ENCODE measurements at regions not wholly inside any gene's neighbourhood (a gene's known extent, or its start where the extent isn't known, plus 50 kb on each side); places are given as distances from the start of the nearest gene placed in this dataset.

DNA sequence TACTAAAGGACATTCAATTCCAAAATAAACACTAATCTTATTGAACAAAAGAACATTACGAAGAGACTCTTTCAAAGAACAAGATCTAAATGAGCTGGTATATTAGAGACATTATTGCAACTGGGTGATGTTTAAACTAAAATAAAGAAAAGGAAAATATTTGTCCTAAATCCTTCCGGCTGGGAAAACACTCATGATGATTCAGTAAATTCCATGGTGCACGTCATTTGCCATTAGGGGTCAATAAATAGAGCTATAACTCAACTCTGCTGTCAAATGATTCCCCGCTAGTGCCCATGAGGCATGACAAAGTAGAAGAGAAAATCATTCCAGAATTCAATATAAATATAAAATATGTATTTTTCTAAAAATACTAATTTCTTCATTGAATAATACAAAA lies 565.5 kb upstream of the TUSC1 start:
- Histone ChIP-seq H2AFZ (ENCODE audit: low read length) (no peak overlapping the region), H4K8ac (ENCODE audit: low read depth, low read length) (no peak overlapping the region), H3K4me2 (ENCODE audit: insufficient read depth, low read length, poor library complexity, severe bottlenecking) (no peak overlapping the region), H3K79me1 (ENCODE audit: low read depth, low read length) (no peaks in the 10 kb centered on the region), H2BK15ac (ENCODE audit: low read length) (no peak overlapping the region), H3K23ac (ENCODE audit: low read depth, low read length, poor library complexity) (no peak overlapping the region), H3K9ac (ENCODE audit: low read depth, low read length, poor library complexity) (no peak overlapping the region), H2BK120ac (ENCODE audit: low read depth, low read length) (no peak overlapping the region), H2BK12ac (ENCODE audit: low read length) (no peak overlapping the region), H3K4me3 (ENCODE audit: low read length in 2 of 2) (no peak overlapping the region), H4K91ac (ENCODE audit: low read depth, low read length, poor library complexity) (no peak overlapping the region), H3K27me3 (ENCODE audit: control insufficient read depth in 3 of 3, insufficient read depth in 3 of 3, low read depth in 1 of 3, low read length in 3 of 3) (no peaks in the 10 kb centered on the region), H3K36me3 (replicated peaks in 1 of 2; ENCODE audit: control insufficient read depth in 2 of 2, insufficient read depth in 2 of 2, low read length in 2 of 2) (no peaks in the 10 kb centered on the region), H3K18ac (ENCODE audit: low read length) (no peak overlapping the region), H3K4me1 (ENCODE audit: control insufficient read depth in 2 of 2, insufficient read depth in 1 of 2, low read depth in 1 of 2, low read length in 2 of 2) (no peaks in the 10 kb centered on the region), H3K27ac (replicated peaks; ENCODE audit: low read length) (no peak overlapping the region), H2AK5ac (ENCODE audit: low read depth, low read length) (no peak overlapping the region), H3K4ac (ENCODE audit: low read length) (no peak overlapping the region), H3K14ac (ENCODE audit: low read length) (no peak overlapping the region), H3K9me3 (replicated peaks in 1 of 2; ENCODE audit: control insufficient read depth in 2 of 2, insufficient read depth in 1 of 2, low read depth in 1 of 2, low read length in 2 of 2) (no peaks in the 10 kb centered on the region), H2BK5ac (ENCODE audit: low read length) (no peak overlapping the region)
- no peak for DNase-seq (ENCODE audit: low spot score)
- WGBS, 2 donors (ENCODE audit: extremely low coverage in 2 of 2, insufficient read length in 2 of 2, insufficient replicate concordance in 1 of 2): no CpG with 5 or more reads among the region's 4 CpGs

DNA sequence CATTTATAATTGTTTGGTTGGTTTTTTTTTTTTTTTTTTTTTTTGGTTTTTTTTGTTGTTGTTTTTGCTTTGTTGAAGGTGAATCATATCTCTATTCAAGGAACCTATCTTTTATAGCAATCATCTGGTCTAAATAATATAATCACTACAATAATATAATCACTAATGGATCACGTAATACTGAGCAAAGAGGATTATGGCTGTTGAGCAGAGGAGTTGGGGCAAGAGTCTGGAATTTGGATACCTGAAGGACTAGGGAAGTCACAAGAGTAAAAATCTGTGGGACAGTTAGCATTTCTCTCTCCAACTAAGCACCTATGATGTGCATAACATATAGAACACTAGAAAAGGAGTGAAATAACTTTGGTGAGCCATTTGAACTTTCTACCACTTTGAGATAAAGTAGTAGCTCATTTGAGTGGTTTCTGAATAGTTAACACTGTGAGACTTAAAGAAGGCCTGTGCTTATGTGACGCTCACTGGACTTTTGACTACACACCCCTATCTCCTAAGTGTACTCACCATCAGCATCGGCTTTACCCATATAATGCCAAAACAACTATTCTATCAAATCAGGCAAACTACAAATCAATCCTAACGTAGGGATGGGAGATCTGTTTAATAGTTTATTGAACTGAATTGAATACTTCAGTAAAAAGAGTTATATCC lies 564.9 kb upstream of the TUSC1 start:
- H2BK15ac ChIP-seq (ENCODE audit: low read length): no peak overlapping the region
- H3K18ac ChIP-seq (ENCODE audit: low read length): no peak overlapping the region
- H2AK5ac ChIP-seq (ENCODE audit: low read depth, low read length): no peak overlapping the region
- no peaks in the 10 kb centered on the region for H3K9me3 ChIP-seq (replicated peaks in 1 of 2; ENCODE audit: control insufficient read depth in 2 of 2, insufficient read depth in 1 of 2, low read depth in 1 of 2, low read length in 2 of 2)
- no peak overlapping the region for H3K9ac ChIP-seq (ENCODE audit: low read depth, low read length, poor library complexity)
- no peak overlapping the region for H3K23ac ChIP-seq (ENCODE audit: low read depth, low read length, poor library complexity)
- no peak overlapping the region for H3K27ac ChIP-seq (replicated peaks; ENCODE audit: low read length)
- H3K36me3 ChIP-seq (replicated peaks in 1 of 2; ENCODE audit: control insufficient read depth in 2 of 2, insufficient read depth in 2 of 2, low read length in 2 of 2): no peaks in the 10 kb centered on the region
- no peaks in the 10 kb centered on the region for H3K4me1 ChIP-seq (ENCODE audit: control insufficient read depth in 2 of 2, insufficient read depth in 1 of 2, low read depth in 1 of 2, low read length in 2 of 2)
- H2BK12ac ChIP-seq (ENCODE audit: low read length): no peak overlapping the region
- H2AFZ ChIP-seq (ENCODE audit: low read length): no peak overlapping the region
- no peak overlapping the region for H3K4ac ChIP-seq (ENCODE audit: low read length)
- H3K27me3 ChIP-seq (ENCODE audit: control insufficient read depth in 3 of 3, insufficient read depth in 3 of 3, low read depth in 1 of 3, low read length in 3 of 3): no peaks in the 10 kb centered on the region
- H3K14ac ChIP-seq (ENCODE audit: low read length): no peak overlapping the region
- no peak overlapping the region for H4K91ac ChIP-seq (ENCODE audit: low read depth, low read length, poor library complexity)
- DNase-seq (ENCODE audit: low spot score): no peak
- no CpG with 5 or more reads among the region's 4 CpGs for WGBS, 2 donors (ENCODE audit: extremely low coverage in 2 of 2, insufficient read length in 2 of 2, insufficient replicate concordance in 1 of 2)
- H2BK5ac ChIP-seq (ENCODE audit: low read length): no peak overlapping the region
- no peak overlapping the region for H2BK120ac ChIP-seq (ENCODE audit: low read depth, low read length)
- H4K8ac ChIP-seq (ENCODE audit: low read depth, low read length): no peak overlapping the region
- no peak overlapping the region for H3K4me2 ChIP-seq (ENCODE audit: insufficient read depth, low read length, poor library complexity, severe bottlenecking)
- H3K4me3 ChIP-seq (ENCODE audit: low read length in 2 of 2): no peak overlapping the region
- H3K79me1 ChIP-seq (ENCODE audit: low read depth, low read length): no peaks in the 10 kb centered on the region

DNA sequence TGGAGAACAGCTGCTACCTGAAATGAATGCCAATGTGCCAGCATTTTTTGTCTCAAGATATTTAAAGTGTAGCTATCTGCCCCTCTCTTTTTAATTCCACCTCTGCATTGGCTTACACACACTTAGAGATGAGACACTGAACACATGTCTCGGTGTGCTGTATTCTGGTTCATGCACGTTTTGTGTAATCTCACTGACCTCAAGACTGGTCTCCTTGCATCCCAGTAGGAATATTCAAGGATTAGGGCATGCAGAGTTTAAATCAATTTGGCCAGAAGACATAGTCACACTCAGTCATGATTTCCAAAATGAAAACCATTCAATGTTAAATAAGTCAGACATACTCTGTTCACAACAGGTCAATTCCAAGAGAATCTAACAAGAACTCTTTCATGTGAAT lies 561.8 kb upstream of the TUSC1 start:
- no peaks in the 10 kb centered on the region for H3K79me1 ChIP-seq (ENCODE audit: low read depth, low read length)
- H3K9ac ChIP-seq (ENCODE audit: low read depth, low read length, poor library complexity): no peak overlapping the region
- H2AK5ac ChIP-seq (ENCODE audit: low read depth, low read length): no peak overlapping the region
- H3K14ac ChIP-seq (ENCODE audit: low read length): no peak overlapping the region
- no peak overlapping the region for H2AFZ ChIP-seq (ENCODE audit: low read length)
- H3K4me2 ChIP-seq (ENCODE audit: insufficient read depth, low read length, poor library complexity, severe bottlenecking): no peak overlapping the region
- no peak for DNase-seq (ENCODE audit: low spot score)
- H3K4me3 ChIP-seq (ENCODE audit: low read length in 2 of 2): no peak overlapping the region
- H3K4ac ChIP-seq (ENCODE audit: low read length): no peak overlapping the region
- no peaks in the 10 kb centered on the region for H3K36me3 ChIP-seq (replicated peaks in 1 of 2; ENCODE audit: control insufficient read depth in 2 of 2, insufficient read depth in 2 of 2, low read length in 2 of 2)
- no peaks in the 10 kb centered on the region for H3K27me3 ChIP-seq (ENCODE audit: control insufficient read depth in 3 of 3, insufficient read depth in 3 of 3, low read depth in 1 of 3, low read length in 3 of 3)
- H2BK120ac ChIP-seq (ENCODE audit: low read depth, low read length): no peak overlapping the region
- H3K27ac ChIP-seq (replicated peaks; ENCODE audit: low read length): no peak overlapping the region
- no peak overlapping the region for H4K8ac ChIP-seq (ENCODE audit: low read depth, low read length)
- H3K18ac ChIP-seq (ENCODE audit: low read length): no peak overlapping the region
- H2BK12ac ChIP-seq (ENCODE audit: low read length): no peak overlapping the region
- no peak overlapping the region for H2BK5ac ChIP-seq (ENCODE audit: low read length)
- no peak overlapping the region for H3K23ac ChIP-seq (ENCODE audit: low read depth, low read length, poor library complexity)
- no CpG with 5 or more reads among the region's 2 CpGs for WGBS, 2 donors (ENCODE audit: extremely low coverage in 2 of 2, insufficient read length in 2 of 2, insufficient replicate concordance in 1 of 2)
- H3K4me1 ChIP-seq (ENCODE audit: control insufficient read depth in 2 of 2, insufficient read depth in 1 of 2, low read depth in 1 of 2, low read length in 2 of 2): no peaks in the 10 kb centered on the region
- H2BK15ac ChIP-seq (ENCODE audit: low read length): no peak overlapping the region
- H3K9me3 ChIP-seq (replicated peaks in 1 of 2; ENCODE audit: control insufficient read depth in 2 of 2, insufficient read depth in 1 of 2, low read depth in 1 of 2, low read length in 2 of 2): no peaks in the 10 kb centered on the region
- no peak overlapping the region for H4K91ac ChIP-seq (ENCODE audit: low read depth, low read length, poor library complexity)

DNA sequence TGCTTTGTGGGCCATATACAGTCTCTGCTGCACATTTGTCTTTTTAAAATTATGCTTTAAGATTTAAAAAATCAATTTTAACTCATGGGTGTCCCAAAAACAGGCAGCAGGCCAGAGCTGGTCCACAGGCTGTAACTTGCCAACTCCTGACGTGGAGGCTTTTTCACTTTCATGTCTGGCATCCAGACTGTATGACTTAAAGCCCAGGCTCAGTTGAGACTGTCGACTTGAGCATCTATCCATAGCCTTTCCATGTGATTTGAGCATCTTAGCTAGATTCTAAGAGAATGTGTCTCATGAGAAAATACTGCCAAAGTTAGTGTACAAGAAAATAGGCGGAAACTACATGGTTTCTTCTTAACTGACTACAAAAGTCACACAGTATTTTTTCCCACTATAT lies 559.0 kb upstream of the TUSC1 start:
- DNase-seq (ENCODE audit: low spot score): no peak
- Histone ChIP-seq H4K91ac (ENCODE audit: low read depth, low read length, poor library complexity) (no peak overlapping the region), H3K18ac (ENCODE audit: low read length) (no peak overlapping the region), H2AFZ (ENCODE audit: low read length) (no peak overlapping the region), H3K9me3 (replicated peaks in 1 of 2; ENCODE audit: control insufficient read depth in 2 of 2, insufficient read depth in 1 of 2, low read depth in 1 of 2, low read length in 2 of 2) (no peaks in the 10 kb centered on the region), H4K8ac (ENCODE audit: low read depth, low read length) (no peak overlapping the region), H3K4me1 (ENCODE audit: control insufficient read depth in 2 of 2, insufficient read depth in 1 of 2, low read depth in 1 of 2, low read length in 2 of 2) (no peaks in the 10 kb centered on the region), H3K14ac (ENCODE audit: low read length) (no peak overlapping the region), H2BK12ac (ENCODE audit: low read length) (no peak overlapping the region), H3K27me3 (ENCODE audit: control insufficient read depth in 3 of 3, insufficient read depth in 3 of 3, low read depth in 1 of 3, low read length in 3 of 3) (no peaks in the 10 kb centered on the region), H3K4ac (ENCODE audit: low read length) (no peak overlapping the region), H3K4me3 (ENCODE audit: low read length in 2 of 2) (no peak overlapping the region), H3K4me2 (ENCODE audit: insufficient read depth, low read length, poor library complexity, severe bottlenecking) (peak overlapping the region; percentile 11), H3K9ac (ENCODE audit: low read depth, low read length, poor library complexity) (no peak overlapping the region), H3K36me3 (replicated peaks in 1 of 2; ENCODE audit: control insufficient read depth in 2 of 2, insufficient read depth in 2 of 2, low read length in 2 of 2) (no peaks in the 10 kb centered on the region), H2BK120ac (ENCODE audit: low read depth, low read length) (no peak overlapping the region), H2BK5ac (ENCODE audit: low read length) (no peak overlapping the region), H3K27ac (replicated peaks; ENCODE audit: low read length) (no peak overlapping the region), H2BK15ac (ENCODE audit: low read length) (no peak overlapping the region), H3K23ac (ENCODE audit: low read depth, low read length, poor library complexity) (no peak overlapping the region), H2AK5ac (ENCODE audit: low read depth, low read length) (no peak overlapping the region), H3K79me1 (ENCODE audit: low read depth, low read length) (no peaks in the 10 kb centered on the region)
- WGBS, 2 donors (ENCODE audit: extremely low coverage in 2 of 2, insufficient read length in 2 of 2, insufficient replicate concordance in 1 of 2): no CpG with 5 or more reads among the region's 3 CpGs

Measured in neuronal stem cell (in vitro differentiated cells).